ENCODE measurements at regions not wholly inside any gene's neighbourhood (a gene's known extent, or its start where the extent isn't known, plus 50 kb on each side); places are given as distances from the start of the nearest gene placed in this dataset.

GRCh38 chr6:92942549-92942948 is 476.8 kb downstream of the EPHA7 start:
- Mint-ChIP-seq H3K4me3 (no peak overlapping the region), H3K27ac (no peak overlapping the region), H3K9me3 (peaks cover 4% of the 10 kb centered on the region), H3K4me1 (ENCODE audit: low read depth) (no peaks in the 10 kb centered on the region), H3K27me3 (no peaks in the 10 kb centered on the region), H3K36me3 (ENCODE audit: low read depth) (no peaks in the 10 kb centered on the region)
- CTCF ChIA-PET, result interaction anchor here (0.9 kb wide), 1 partner anchor 10 kb away, joined by 3 read pairs; no protein-coding TSS in a partner anchor
- no peak for TF ChIP-seq CTCF (IDR thresholded peaks at IDR 0.05)
- POLR2A ChIA-PET, result interaction anchor here (0.6 kb wide), 1 partner anchor 27 kb away, joined by 3 read pairs; no protein-coding TSS in a partner anchor
- intact Hi-C loops (cut with micrococcal nuclease), result no loop called here
- no peak for DNase-seq
- ATAC-seq, result no peak

GRCh38 chr6:92934625-92935024 is 484.7 kb downstream of the EPHA7 start:
- Mint-ChIP-seq H3K36me3 (ENCODE audit: low read depth) (no peaks in the 10 kb centered on the region), H3K9me3 (peaks cover 4% of the 10 kb centered on the region), H3K27ac (no peak overlapping the region), H3K4me3 (no peak overlapping the region), H3K27me3 (no peaks in the 10 kb centered on the region), H3K4me1 (ENCODE audit: low read depth) (no peaks in the 10 kb centered on the region)
- intact Hi-C loops (cut with micrococcal nuclease), result no loop called here
- ChIA-PET POLR2A (no interaction called here), CTCF (no interaction called here)
- DNase-seq, result no peak
- ATAC-seq, result no peak
- TF ChIP-seq CTCF (IDR thresholded peaks at IDR 0.05), result no peak

- ATAC-seq (no peak), DNase-seq (no peak)
- Mint-ChIP-seq H3K27ac (no peak overlapping the region), H3K27me3 (no peaks in the 10 kb centered on the region), H3K4me1 (ENCODE audit: low read depth) (no peaks in the 10 kb centered on the region), H3K36me3 (ENCODE audit: low read depth) (no peaks in the 10 kb centered on the region), H3K9me3 (peaks cover 4% of the 10 kb centered on the region), H3K4me3 (no peak overlapping the region)
- CTCF ChIA-PET, result no interaction called here
- POLR2A ChIA-PET, result no interaction called here
- intact Hi-C loops (cut with micrococcal nuclease), result no loop called here
- no peak for TF ChIP-seq CTCF (IDR thresholded peaks at IDR 0.05)
Observed at GRCh38 chr6:92930171-92930570, 489.2 kb downstream of the EPHA7 start.

- POLR2A ChIA-PET, result no interaction called here
- ATAC-seq (no peak), DNase-seq (no peak)
- TF ChIP-seq CTCF (IDR thresholded peaks at IDR 0.05), result no peak
- Mint-ChIP-seq H3K36me3 (ENCODE audit: low read depth) (no peaks in the 10 kb centered on the region), H3K4me3 (no peak overlapping the region), H3K9me3 (peaks cover 4% of the 10 kb centered on the region), H3K4me1 (ENCODE audit: low read depth) (no peaks in the 10 kb centered on the region), H3K27me3 (no peaks in the 10 kb centered on the region), H3K27ac (no peak overlapping the region)
- CTCF ChIA-PET, result no interaction called here
- intact Hi-C loops (cut with micrococcal nuclease), result no loop called here
Observed at GRCh38 chr6:92922216-92922806, 497.0 kb downstream of the EPHA7 start.

- POLR2A ChIA-PET, result no interaction called here
- CTCF ChIA-PET, result no interaction called here
- H3K36me3 Mint-ChIP-seq (ENCODE audit: low read depth), result no peaks in the 10 kb centered on the region
- ATAC-seq, result no peak
- no peak for DNase-seq
- peaks cover 4% of the 10 kb centered on the region for H3K9me3 Mint-ChIP-seq
- H3K27ac Mint-ChIP-seq, result no peak overlapping the region
- H3K4me1 Mint-ChIP-seq (ENCODE audit: low read depth), result no peaks in the 10 kb centered on the region
- intact Hi-C loops (cut with micrococcal nuclease), result no loop called here
- no peak overlapping the region for H3K4me3 Mint-ChIP-seq
- no peak for TF ChIP-seq CTCF (IDR thresholded peaks at IDR 0.05)
- H3K27me3 Mint-ChIP-seq, result no peaks in the 10 kb centered on the region
Observed at GRCh38 chr6:92915466-92915865, 503.9 kb downstream of the EPHA7 start.

All from activated CD8-positive, alpha-beta T cell treated with anti-CD3 and anti-CD28 coated beads for 36 hours (primary cell).